ENCODE measurements at regions not wholly inside any gene's neighbourhood (a gene's known extent, or its start where the extent isn't known, plus 50 kb on each side); places are given as distances from the start of the nearest gene placed in this dataset.

GRCh38 chr6:14790976-14791375, 454.9 kb upstream of the JARID2 start:
- Mint-ChIP-seq H3K4me1 (peaks cover 56% of the 10 kb centered on the region), H3K4me3 (no peak overlapping the region), H3K27ac (ENCODE audit: unreplicated experiment) (no peak overlapping the region), H3K27me3 (ENCODE audit: low read depth) (no peaks in the 10 kb centered on the region), H3K36me3 (ENCODE audit: low read depth) (peaks cover 2% of the 10 kb centered on the region), H3K9me3 (peaks cover 2% of the 10 kb centered on the region)
- TF ChIP-seq CTCF (conservative IDR thresholded peaks at IDR 0.05), result no peak
- no peak for DNase-seq (ENCODE audit: low read depth, low spot score)

- no peak for TF ChIP-seq CTCF (conservative IDR thresholded peaks at IDR 0.05)
- no peak overlapping the region for H3K27ac Mint-ChIP-seq (ENCODE audit: unreplicated experiment)
- peaks cover 2% of the 10 kb centered on the region for H3K9me3 Mint-ChIP-seq
- H3K4me3 Mint-ChIP-seq, result no peak overlapping the region
- H3K4me1 Mint-ChIP-seq, result peaks cover 52% of the 10 kb centered on the region
- peaks cover 2% of the 10 kb centered on the region for H3K36me3 Mint-ChIP-seq (ENCODE audit: low read depth)
- no peak for DNase-seq (ENCODE audit: low read depth, low spot score)
- no peaks in the 10 kb centered on the region for H3K27me3 Mint-ChIP-seq (ENCODE audit: low read depth)
Measured at GRCh38 chr6:14791526-14791925, 454.3 kb upstream of the JARID2 start.

- Mint-ChIP-seq H3K36me3 (ENCODE audit: low read depth) (peaks cover 2% of the 10 kb centered on the region), H3K27ac (ENCODE audit: unreplicated experiment) (no peak overlapping the region), H3K4me1 (peaks cover 44% of the 10 kb centered on the region), H3K27me3 (ENCODE audit: low read depth) (no peaks in the 10 kb centered on the region), H3K9me3 (peaks cover 2% of the 10 kb centered on the region), H3K4me3 (no peak overlapping the region)
- DNase-seq (ENCODE audit: low read depth, low spot score), result no peak
- no peak for TF ChIP-seq CTCF (conservative IDR thresholded peaks at IDR 0.05)
Measured at GRCh38 chr6:14792118-14792955, 453.5 kb upstream of the JARID2 start.

- no peaks in the 10 kb centered on the region for H3K27me3 Mint-ChIP-seq (ENCODE audit: low read depth)
- DNase-seq (ENCODE audit: low read depth, low spot score), result no peak
- H3K4me3 Mint-ChIP-seq, result no peak overlapping the region
- H3K9me3 Mint-ChIP-seq, result peaks cover 7% of the 10 kb centered on the region
- no peak for TF ChIP-seq CTCF (conservative IDR thresholded peaks at IDR 0.05)
- peaks cover 2% of the 10 kb centered on the region for H3K36me3 Mint-ChIP-seq (ENCODE audit: low read depth)
- H3K27ac Mint-ChIP-seq (ENCODE audit: unreplicated experiment), result no peak overlapping the region
- H3K4me1 Mint-ChIP-seq, result peaks cover 30% of the 10 kb centered on the region
Measured at GRCh38 chr6:14795451-14795850, 450.4 kb upstream of the JARID2 start.

- H3K4me1 Mint-ChIP-seq, result peaks cover 27% of the 10 kb centered on the region
- no peak for TF ChIP-seq CTCF (conservative IDR thresholded peaks at IDR 0.05)
- H3K9me3 Mint-ChIP-seq, result peaks cover 7% of the 10 kb centered on the region
- no peak for DNase-seq (ENCODE audit: low read depth, low spot score)
- H3K36me3 Mint-ChIP-seq (ENCODE audit: low read depth), result peaks cover 2% of the 10 kb centered on the region
- no peak overlapping the region for H3K27ac Mint-ChIP-seq (ENCODE audit: unreplicated experiment)
- no peak overlapping the region for H3K4me3 Mint-ChIP-seq
- no peaks in the 10 kb centered on the region for H3K27me3 Mint-ChIP-seq (ENCODE audit: low read depth)
Measured at GRCh38 chr6:14796974-14797762, 448.7 kb upstream of the JARID2 start.
